ENCODE measurements at regions not wholly inside any gene's neighbourhood (a gene's known extent, or its start where the extent isn't known, plus 50 kb on each side); places are given as distances from the start of the nearest gene placed in this dataset.

GRCh38 chr14:88989911-88990310 lies 165.5 kb downstream of the TTC8 start:
- TF ChIP-seq CTCF (IDR thresholded peaks at IDR 0.05; ENCODE audit: borderline replicate concordance, extremely low read depth, low read length, poor library complexity, severe bottlenecking), result no peak
- TF ChIP-seq EZH2 (IDR thresholded peaks at IDR 0.05; ENCODE audit: borderline replicate concordance, low read depth, low read length, severe bottlenecking), result no peak

Measured in DND-41 (cell line).